ENCODE measurements at regions not wholly inside any gene's neighbourhood (a gene's known extent, or its start where the extent isn't known, plus 50 kb on each side); places are given as distances from the start of the nearest gene placed in this dataset.
"Not testable (repeated sequence)": the region's sequence is repeated elsewhere in the genome, so short reads cannot be mapped to it uniquely, and the experiment has no call there.

DNA sequence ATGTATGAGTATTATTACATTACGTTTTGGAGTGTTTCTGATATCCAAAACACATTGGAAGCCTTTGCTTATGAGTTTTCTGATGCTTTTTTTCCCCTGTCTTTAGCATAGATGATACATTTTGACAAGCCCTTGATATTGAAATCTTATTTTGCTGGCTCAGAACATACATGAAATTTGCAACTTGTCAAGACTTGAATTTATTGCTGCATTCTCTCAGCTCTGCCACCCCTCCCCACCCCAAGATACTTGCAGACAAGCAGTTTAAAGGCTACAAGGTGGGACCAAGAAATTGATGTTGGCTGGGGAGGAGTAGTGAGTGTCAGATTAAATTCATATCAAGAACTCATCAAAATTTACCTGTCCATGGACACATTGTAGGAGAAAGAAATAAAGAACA lies 160.2 kb downstream of the GJA1 start:
- no peak for DNase-seq (ENCODE audit: low read depth)

DNA sequence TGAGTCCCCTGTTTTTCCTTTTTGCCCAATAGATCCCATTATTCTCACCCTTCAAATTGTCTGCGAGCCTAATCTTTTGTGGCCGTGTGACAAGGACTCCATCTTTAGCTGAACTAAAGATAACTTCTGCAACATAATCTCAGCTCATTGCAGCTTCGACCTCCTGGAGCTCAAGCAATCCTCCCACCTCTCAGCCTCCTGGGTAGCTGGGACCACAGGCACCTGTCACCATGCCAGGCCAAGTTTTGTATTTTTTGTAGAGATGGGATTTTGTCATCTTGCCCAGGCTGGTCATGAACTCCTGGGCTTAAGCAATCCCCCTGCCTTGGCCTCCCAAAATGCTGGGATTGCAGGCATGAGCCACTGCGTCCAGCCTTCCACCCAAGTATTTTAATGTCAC lies 161.0 kb downstream of the GJA1 start:
- no peak for DNase-seq (ENCODE audit: low read depth)

DNA sequence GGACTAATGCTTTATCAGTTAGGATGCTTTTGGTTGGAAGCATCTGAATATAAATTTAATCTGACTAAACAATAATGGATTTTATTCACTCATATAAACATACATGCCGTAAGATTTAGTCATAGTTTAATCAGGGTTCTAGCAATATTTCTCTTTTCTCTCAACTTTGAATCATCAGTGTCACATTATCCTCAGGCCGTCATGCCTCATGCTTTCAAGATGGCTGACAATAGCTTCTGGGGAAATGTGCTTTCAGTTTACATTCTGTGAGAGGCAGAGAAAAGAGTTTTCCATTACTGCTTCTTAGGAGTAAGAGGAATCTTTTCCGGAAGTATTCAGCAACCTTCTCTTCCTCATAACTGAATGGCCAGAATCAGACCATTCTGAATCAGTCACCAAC lies 162.2 kb downstream of the GJA1 start:
- peak; percentile 61 for DNase-seq (ENCODE audit: low read depth)

DNA sequence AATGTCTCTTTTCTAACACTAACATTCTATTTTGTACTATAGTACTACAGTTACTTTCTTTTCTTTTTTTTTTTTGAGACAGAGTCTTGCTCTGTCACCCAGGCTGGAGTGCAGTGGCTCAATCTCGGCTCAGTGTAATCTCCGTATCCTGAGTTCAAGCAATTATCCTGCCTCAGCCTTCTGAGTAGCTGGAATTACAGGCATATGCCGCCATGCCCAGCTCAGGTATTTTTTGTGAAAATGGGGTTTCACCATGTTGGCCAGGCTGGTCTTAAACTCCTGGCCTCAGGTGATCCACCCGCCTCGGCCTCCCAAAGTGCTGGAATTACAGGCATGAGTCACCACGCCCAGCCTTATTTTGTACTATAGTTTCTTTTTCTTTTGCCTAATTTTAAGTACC lies 163.9 kb downstream of the GJA1 start:
- not testable (repeated sequence) for DNase-seq (ENCODE audit: low read depth)

DNA sequence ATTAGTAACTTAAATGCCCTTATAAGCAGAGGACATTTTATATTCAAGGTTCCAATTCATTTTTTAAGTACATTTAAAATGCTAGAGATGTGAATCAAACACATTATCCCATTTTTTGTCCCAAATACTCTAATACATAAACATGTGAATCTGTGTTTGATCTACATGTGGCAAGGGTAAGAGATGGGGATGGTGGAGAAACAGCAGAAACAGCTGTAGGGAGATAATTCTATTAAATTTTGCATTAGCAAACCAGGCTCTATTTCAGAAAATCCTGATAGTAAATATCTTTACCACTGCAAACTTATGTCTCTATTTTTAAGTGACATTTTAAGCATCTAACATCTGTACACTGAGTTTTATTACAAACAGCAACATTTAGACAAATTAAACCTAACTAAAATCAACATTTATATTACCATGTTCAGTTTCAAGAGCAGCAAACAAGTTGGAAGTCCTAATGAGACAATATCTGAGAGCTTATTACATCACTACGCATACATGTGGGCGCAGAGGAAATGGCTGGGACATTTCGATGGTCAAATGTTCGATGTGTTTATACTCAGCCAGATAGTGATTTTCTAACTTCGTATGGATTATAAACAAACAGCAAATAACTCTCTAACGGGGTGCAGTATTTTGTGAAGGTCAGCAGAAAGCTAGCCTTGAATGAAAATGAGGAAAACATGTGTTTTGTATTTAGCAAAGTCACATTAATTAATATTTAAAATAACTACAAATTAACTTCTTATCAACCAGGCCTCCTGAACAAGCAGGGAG lies 165.1 kb downstream of the GJA1 start:
- no peak for DNase-seq (ENCODE audit: low read depth)

DNA sequence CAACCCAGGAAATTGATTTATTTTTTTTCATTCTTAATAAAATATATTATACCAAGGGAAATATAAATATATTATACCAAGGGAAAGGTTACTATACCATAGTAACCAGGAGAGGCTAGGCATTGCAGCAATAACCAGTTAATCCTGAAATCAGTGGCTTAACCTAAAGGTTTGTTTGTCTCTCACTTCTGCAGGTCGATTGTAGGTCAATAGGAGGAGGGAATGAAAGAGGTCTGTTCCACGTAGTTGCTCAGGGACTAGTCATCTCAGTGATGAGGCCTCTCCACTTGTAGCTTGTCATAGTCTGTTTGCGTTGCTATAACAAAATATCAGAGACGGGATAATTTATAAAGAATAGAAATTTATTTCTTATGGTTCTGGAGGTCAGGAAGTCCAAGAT lies 168.0 kb downstream of the GJA1 start:
- DNase-seq (ENCODE audit: low read depth), result no peak

DNA sequence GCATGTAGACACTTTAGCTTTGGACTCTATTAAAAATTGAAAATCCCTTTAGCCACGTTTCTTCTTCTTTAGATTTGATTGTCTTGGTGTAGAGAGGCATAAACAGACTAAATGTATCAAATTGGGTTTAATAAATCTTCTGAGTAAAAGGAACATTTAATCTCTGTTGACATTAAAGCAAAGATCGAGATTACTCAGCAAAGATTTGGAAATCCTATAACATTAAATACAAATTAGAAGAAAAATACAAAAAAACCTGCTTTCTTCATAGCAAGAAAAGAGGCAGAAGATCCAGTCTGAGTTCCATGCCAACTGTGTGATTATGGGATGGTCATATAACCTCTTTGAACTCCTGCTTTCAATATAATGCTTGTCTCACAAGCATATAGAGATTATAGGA lies 172.3 kb downstream of the GJA1 start:
- no peak for DNase-seq (ENCODE audit: low read depth)

DNA sequence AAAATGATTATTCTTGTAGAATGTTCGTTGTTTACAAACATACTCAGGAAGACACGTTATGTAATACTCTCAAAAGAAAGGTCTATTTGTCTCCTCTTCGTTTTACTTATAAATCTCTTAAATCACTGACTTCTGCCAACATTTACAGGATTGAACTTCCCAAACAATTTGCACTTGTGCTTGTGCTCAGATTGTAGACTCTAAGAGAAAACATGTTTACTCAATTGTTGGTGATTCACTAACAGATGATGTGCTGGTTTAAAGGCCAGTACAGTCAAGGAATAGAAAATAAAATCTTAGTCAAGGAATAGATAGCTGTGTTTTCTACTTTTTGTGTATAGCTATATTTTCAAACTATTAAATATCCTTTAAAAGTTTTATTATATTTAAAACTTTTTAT lies 172.8 kb downstream of the GJA1 start:
- no peak for DNase-seq (ENCODE audit: low read depth)

DNA sequence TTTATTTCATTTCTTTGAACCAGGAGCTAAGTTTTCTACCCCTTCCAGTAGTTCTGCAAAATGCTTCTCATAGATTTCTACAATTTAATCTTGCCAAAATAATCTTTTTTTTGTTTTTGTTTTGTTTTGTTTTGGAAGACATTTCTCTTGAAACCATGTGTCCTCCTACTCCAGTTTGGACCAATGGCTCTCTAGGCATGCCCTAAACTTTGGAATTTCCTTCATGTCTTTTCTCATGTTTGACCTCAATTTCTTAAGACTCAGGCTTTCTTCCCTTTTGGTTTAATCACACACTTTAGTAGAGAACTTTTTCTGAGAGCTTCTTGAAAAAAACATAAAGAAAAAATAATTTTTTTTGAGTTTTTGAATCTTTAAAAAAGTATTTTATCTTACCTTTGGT lies 173.8 kb downstream of the GJA1 start:
- DNase-seq (ENCODE audit: low read depth), result no peak

DNA sequence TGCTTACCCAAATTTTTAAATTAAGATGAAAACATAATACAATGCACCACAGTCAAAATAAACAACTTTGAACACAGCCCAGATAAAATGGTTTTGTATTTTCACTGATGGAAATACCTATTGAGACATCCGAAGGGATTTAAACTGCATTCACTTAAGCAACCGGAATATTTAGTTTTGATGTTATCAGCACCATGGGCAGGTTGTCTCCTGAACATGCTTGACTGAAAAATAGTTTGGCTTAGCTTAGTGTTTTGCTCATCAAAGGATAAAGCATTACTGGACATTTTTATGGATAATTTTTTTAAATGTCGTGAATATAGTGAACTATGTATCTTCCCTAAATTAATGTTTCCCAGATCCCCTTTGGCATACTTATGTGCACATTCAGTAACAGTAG lies 177.5 kb downstream of the GJA1 start:
- no peak for DNase-seq (ENCODE audit: low read depth)

DNA sequence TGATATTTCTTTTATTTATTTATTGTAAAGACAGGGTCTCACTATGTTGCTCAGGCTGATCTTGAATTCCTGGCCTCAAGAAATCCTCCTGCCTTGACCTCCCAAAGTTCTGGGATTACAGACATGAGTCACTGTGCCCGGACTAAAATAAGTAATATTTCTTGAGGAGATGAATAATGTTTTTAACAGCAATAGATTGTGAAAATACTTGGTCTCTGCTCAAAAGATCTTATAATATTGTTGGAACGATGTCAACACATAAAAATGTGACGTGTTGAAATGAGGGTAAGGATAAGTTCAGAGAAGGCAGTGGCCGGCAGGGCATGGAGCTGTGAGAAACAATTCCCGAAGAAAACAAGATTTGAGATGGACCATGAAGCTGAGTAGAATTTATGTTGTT lies 178.7 kb downstream of the GJA1 start:
- peak; percentile 4 for DNase-seq (ENCODE audit: low read depth)

DNA sequence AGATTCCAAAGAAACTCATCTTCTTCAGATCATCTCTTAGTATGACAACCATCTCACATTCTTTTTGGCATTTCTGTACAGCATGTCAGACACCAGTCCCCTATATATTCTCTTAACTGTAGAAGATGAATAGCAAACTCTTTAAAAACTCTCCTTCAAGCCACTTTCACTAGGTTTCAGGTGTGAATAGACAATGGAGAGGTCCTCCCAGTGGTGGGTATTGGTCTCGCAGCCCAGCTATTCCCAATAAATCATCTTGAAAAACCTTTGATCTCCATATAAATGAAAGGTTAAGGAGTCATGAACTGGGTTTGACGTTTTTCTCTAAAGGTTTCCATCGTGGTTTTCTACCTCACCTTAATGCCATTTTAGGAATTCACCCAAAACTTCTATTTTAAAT lies 180.0 kb downstream of the GJA1 start:
- no peak for DNase-seq (ENCODE audit: low read depth)

DNA sequence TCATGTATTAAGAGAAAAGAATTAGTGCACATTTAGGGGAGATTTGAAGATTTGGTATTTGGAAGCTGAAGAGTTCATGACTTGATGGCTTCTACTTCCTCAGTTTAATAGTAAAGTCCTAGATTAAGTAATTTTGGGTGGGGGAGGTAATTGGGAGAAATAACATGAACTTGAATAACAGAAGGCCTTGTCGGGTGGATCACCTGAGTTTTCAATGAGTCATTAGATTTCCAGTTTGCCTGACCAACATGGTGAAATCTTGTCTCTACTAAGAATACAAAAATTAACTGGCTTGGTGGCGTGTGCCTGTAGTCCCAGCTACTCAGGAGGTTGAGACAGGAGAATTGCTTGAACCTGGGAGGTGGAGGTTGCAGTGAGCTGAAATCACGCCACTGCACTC lies 181.0 kb downstream of the GJA1 start:
- DNase-seq (ENCODE audit: low read depth), result no peak

DNA sequence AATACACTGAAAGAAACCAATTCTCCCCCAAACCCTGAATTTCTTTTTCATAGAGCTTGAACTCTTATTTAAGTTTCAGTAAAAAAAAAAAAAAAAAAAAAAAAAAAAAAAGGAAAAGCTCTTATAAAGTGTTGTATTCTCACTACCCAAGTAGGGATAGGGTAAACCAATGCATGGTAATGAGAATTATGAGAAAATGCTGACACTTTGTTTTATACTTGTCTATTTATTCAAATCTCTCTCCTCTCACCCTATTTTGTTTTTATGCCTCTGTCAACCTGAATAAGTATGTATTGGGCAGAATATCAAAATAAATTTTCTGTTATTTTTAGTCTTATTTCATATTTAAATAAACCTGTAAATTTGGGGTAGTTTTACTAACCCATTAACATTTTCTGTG lies 181.9 kb downstream of the GJA1 start:
- no peak for DNase-seq (ENCODE audit: low read depth)

DNA sequence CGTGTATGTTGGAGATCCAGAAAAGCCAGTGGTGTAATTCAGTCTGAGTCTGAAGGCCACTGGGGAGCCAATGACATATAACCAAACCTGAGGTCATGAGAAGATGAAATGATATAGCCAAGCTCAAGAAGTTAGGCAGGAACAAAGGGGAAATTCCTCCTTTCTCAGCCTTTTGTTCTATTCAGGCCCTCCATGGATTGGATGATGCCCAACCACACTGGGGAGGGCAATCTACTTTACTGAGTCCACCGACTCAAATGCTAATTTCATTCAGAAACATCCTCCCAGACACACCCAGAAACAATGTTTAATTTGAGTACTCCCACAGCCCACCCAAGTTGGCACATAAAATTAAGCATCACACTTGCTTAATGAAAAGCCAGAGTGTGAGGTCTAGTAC lies 183.6 kb downstream of the GJA1 start:
- DNase-seq (ENCODE audit: low read depth), result no peak

DNA sequence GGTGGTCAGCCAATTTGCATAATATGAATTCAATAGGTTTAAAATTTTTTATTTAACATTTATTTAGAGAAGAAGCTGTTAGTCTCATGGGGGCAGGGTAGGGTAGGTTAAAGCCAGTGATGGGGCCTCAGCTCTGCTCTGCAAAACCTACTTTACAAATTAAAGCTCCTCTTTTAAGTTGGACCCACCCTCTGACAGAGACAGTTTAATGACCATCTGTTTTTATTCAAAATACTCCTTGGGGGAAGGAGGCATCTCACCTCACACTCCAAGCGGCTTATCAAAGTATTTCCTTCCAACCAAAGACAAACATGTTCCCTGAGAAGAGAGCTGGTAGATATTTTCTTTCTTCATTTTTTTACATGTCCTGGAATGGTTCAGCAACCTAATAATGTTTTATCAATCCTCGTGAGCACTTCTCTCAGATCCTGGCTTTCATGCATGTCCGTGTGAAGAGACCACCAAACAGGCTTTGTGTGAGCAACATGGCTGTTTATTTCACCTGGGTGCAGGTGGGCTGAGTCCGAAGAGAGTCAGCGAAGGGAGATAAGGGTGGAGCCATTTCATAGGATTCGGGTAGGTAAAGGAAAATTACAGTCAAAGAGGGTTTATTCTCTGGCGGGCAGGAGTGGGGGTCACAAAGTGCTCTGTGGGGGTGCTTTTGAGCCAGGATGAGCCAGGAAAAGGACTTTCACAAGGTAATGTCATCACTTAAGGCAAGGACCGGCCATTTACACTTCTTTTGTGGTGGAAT lies 184.7 kb downstream of the GJA1 start:
- no peak for DNase-seq (ENCODE audit: low read depth)

DNA sequence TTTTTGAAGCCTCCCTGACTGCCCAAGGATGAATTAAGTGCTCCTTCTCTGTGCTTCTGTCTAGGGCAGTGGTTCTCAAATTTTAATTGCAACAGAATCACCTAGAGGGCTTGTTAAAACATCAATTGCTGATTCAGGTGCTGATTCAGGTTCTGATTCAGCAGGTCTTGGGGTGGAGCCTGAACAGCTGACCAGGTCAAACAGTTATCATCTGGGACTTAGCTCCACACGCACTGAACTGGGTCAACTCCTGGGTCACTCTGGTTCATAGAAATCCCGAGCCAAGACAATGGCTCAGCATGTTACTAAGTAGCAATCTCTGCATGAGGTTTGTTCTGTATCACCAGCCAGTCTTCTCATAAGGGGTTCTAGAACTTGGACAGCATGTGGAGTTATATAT lies 192.3 kb downstream of the GJA1 start:
- DNase-seq (ENCODE audit: low read depth), result no peak

DNA sequence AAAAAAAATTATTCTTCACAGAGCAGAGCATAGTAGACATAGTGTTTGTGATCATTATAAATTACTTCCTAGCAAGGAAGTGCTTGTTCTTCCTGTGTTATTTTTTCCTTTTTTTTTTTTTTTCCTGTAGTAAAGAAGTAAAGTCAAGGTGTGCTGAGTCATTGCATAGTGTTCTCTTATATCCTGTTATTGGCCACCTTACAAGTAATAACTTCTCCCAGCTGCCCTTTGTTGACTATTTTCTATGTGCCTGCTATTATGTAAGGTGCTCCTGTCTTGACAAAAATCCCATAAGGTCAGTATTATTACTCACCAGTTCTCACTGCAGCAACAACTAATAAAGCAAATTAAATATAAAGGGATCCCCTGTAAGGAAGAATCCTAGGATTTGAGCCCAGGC lies 195.3 kb downstream of the GJA1 start:
- no peak for DNase-seq (ENCODE audit: low read depth)

DNA sequence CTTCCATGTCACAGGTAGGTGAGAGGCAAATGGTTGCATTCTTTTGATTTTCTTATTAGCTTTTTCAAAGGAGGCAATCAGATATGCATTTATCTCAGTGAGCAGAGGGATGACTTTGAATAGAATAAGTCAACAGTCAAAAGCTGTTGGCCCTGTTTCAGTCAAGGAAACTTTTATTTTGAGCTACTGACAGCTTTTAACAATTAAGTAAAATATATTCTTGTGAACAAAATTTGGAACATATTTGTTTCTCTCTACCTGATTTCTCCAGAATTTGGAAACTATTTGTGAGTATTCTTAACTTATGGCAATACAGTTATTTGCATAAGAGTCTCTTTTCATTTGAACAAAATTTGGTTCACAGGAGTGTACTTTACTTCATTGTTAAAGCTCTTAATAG lies 196.3 kb downstream of the GJA1 start:
- DNase-seq (ENCODE audit: low read depth), result not testable (repeated sequence)

DNA sequence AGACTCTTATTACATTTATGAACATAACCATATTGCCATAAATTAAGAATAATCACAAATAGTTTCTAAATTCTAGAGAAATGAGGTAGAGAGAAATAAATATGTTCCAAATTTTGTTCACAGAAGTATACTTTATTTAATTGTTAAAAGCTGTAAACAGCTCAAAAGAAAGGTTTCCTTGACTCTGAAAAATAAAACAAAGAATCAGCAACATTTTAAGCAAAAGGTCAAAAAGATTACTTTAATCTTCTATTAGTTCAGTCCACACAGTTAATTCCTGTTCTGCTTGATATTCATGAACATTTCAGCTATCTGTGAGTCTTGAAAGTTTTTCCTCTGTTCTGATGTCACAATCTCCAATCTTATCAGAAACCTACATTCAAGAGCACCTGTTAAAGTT lies 197.9 kb downstream of the GJA1 start:
- DNase-seq (ENCODE audit: low read depth), result no peak

DNA sequence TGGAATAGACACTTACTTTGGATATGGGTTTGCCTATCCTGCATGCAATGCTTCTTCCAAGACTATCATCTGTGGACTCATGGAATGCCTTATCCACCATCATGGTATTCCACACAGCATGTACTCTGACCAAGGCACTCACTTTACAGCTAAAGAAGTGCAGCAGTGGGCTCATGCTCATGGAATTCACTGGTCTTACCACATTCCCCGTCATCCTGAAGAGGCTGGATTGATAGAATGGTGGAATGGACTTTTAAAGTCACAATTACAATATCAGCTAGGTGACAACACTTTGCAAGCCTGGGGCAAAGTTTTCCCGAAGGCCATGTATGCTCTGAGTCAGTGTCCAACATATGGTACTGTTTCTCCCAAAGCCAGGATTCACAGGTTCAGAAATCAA lies 199.1 kb downstream of the GJA1 start:
- not testable (repeated sequence) for DNase-seq (ENCODE audit: low read depth)

DNA sequence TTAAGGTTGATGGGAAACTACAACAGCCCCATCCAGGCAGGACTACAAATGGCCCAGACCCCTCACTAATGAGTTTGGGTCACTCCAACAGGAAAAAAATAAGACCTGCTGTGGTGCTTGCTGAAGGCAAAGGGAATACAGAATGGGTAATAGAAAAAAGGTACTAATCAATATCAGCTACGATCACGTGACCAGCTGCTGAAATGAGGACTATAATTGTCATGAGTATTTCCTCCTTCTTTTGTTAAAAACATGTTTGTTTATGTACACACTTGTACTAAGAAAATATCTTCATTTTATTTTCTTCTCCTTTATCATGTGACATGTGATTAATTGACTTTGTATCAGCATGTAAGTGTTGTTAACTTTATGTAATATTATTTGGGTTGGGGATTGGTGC lies 199.9 kb downstream of the GJA1 start:
- no peak for DNase-seq (ENCODE audit: low read depth)

DNA sequence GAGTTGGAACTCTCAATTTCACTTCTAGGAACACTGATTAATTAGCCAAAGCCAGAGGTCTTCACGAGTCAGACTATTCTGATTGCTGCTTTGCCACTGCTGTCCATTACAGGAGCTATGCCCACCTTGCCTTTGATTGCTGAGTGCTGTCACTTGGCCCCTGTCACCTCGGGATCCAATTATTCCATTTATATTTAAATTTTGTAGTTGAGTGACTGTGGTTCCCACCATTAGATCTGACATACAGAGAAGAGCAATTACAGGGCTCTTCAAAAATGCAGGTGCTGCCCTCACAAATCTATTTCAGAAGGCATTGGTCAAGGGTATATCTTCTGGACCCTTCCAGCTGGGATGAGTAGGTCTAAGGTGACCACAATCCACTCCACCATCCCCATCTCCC lies 200.8 kb downstream of the GJA1 start:
- DNase-seq (ENCODE audit: low read depth), result not testable (repeated sequence)

DNA sequence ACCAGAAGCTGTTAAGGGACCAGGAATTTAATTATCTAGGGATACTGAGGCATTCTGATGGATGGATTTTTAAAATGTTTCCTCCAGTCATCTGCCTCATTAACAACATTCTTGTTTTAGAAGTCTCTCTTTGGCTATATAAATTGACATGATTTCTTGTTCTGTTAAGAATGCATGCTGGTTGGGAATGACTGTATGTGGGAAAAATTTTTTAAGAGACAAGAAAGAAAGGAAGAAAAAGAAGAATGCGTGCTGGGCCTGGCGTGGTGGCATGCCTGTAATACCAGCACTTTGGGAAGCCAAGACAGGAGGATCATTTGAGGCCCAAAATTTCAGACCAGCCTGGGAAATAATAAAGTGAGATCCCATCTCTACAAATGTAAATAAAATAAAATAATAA lies 203.6 kb downstream of the GJA1 start:
- no peak for DNase-seq (ENCODE audit: low read depth)
